ENCODE measurements at regions not wholly inside any gene's neighbourhood (a gene's known extent, or its start where the extent isn't known, plus 50 kb on each side); places are given as distances from the start of the nearest gene placed in this dataset.

GRCh38 chr5:74226716-74227485 is 413.6 kb downstream of the ENC1 start:
- DNase-seq (ENCODE audit: low read depth): no peak

- DNase-seq (ENCODE audit: low read depth): no peak
These were observed 414.9 kb downstream of the ENC1 start for GRCh38 chr5:74225587-74225986.

- no peak for DNase-seq (ENCODE audit: low read depth)
These were observed 416.2 kb downstream of the ENC1 start for GRCh38 chr5:74224331-74224730.

- DNase-seq (ENCODE audit: low read depth): no peak
These were observed 417.7 kb downstream of the ENC1 start for GRCh38 chr5:74222806-74223205.

- no peak for DNase-seq (ENCODE audit: low read depth)
These were observed 419.1 kb downstream of the ENC1 start for GRCh38 chr5:74221413-74221812.

GRCh38 chr5:74216012-74216411 is 424.5 kb downstream of the ENC1 start:
- no peak for DNase-seq (ENCODE audit: low read depth)

GRCh38 chr5:74212336-74212735 is 428.2 kb downstream of the ENC1 start:
- no peak for DNase-seq (ENCODE audit: low read depth)

- DNase-seq (ENCODE audit: low read depth): no peak
These were observed 431.0 kb downstream of the ENC1 start for GRCh38 chr5:74209571-74209970.

GRCh38 chr5:74206579-74207550 is 433.7 kb downstream of the ENC1 start:
- DNase-seq (ENCODE audit: low read depth): no peak

- no peak for DNase-seq (ENCODE audit: low read depth)
These were observed 434.6 kb downstream of the ENC1 start for GRCh38 chr5:74205767-74206578.

GRCh38 chr5:74201334-74202081 is 439.0 kb downstream of the ENC1 start:
- no peak for DNase-seq (ENCODE audit: low read depth)

GRCh38 chr5:74200560-74200959 is 440.0 kb downstream of the ENC1 start:
- DNase-seq (ENCODE audit: low read depth): no peak

- DNase-seq (ENCODE audit: low read depth): no peak
These were observed 440.9 kb downstream of the ENC1 start for GRCh38 chr5:74199436-74200210.

- no peak for DNase-seq (ENCODE audit: low read depth)
These were observed 441.5 kb downstream of the ENC1 start for GRCh38 chr5:74199005-74199404.

- DNase-seq (ENCODE audit: low read depth): no peak
These were observed 442.4 kb downstream of the ENC1 start for GRCh38 chr5:74198156-74198555.

GRCh38 chr5:74196233-74196632 is 444.3 kb downstream of the ENC1 start:
- DNase-seq (ENCODE audit: low read depth): no peak

- no peak for DNase-seq (ENCODE audit: low read depth)
These were observed 446.3 kb downstream of the ENC1 start for GRCh38 chr5:74194196-74194595.

- DNase-seq (ENCODE audit: low read depth): no peak
These were observed 447.8 kb downstream of the ENC1 start for GRCh38 chr5:74192606-74193299.

- no peak for DNase-seq (ENCODE audit: low read depth)
These were observed 452.0 kb downstream of the ENC1 start for GRCh38 chr5:74188351-74189105.
